H9 (cell line): ENCODE measurements at regions not wholly inside any gene's neighbourhood (a gene's known extent, or its start where the extent isn't known, plus 50 kb on each side); places are given as distances from the start of the nearest gene placed in this dataset.

Experiments
- DNase-seq: peaks from one replicate; pipeline ENCODE4 v3.0.0-alpha.2; 2017
- H2AFZ ChIP-seq: one replicate; pipeline ENCODE4 v1.6.1; 2013; ENCODE audit warnings: mild to moderate bottlenecking, low read length, control low read depth, moderate library complexity
- H2AK5ac ChIP-seq: 2 replicates; pipeline ENCODE4 v1.6.1; 2013; ENCODE audit warnings: low read length, control low read depth, mixed read lengths; ENCODE audit not compliant: insufficient read length
- H2BK120ac ChIP-seq: one replicate; pipeline ENCODE4 v1.6.1; 2013; ENCODE audit warnings: low read depth, mild to moderate bottlenecking, low read length, control low read depth, inconsistent platforms; ENCODE audit not compliant: poor library complexity, severe bottlenecking
- H2BK12ac ChIP-seq: 2 replicates; pipeline ENCODE4 v1.6.1; 2013; ENCODE audit warnings: low read length, control low read depth, mixed read lengths, low read depth; ENCODE audit not compliant: insufficient read length
- H2BK15ac ChIP-seq: 2 replicates; pipeline ENCODE4 v1.6.1; 2013; ENCODE audit warnings: low read depth, low read length, control low read depth
- H2BK20ac ChIP-seq: one replicate; pipeline ENCODE4 v1.6.1; 2013; ENCODE audit warnings: low read depth, mild to moderate bottlenecking, low read length, control low read depth, inconsistent platforms; ENCODE audit not compliant: poor library complexity, severe bottlenecking
- H2BK5ac ChIP-seq: 2 replicates; pipeline ENCODE4 v1.6.1; 2013; ENCODE audit warnings: low read length, control low read depth, mixed read lengths; ENCODE audit not compliant: insufficient read length
- H3K14ac ChIP-seq: 2 replicates; pipeline ENCODE4 v1.6.1; 2013; ENCODE audit warnings: low read length, control low read depth; ENCODE audit not compliant: insufficient read depth
- H3K18ac ChIP-seq: 2 replicates; pipeline ENCODE4 v1.6.1; 2013; ENCODE audit warnings: low read depth, mild to moderate bottlenecking, mixed read lengths, low read length, control low read depth; ENCODE audit not compliant: insufficient read length
- H3K23ac ChIP-seq: 2 replicates; pipeline ENCODE4 v1.6.1; 2013; ENCODE audit warnings: low read length, control low read depth, mixed read lengths, low read depth; ENCODE audit not compliant: insufficient read length
- H3K23me2 ChIP-seq: 2 replicates; pipeline ENCODE4 v1.6.1; 2013; ENCODE audit warnings: low read depth, mild to moderate bottlenecking, mixed read lengths, low read length, control low read depth; ENCODE audit not compliant: insufficient read length, poor library complexity, severe bottlenecking
- H3K27ac ChIP-seq: 2 replicates; pipeline ENCODE4 v1.5.1; 2013; ENCODE audit warnings: low read length, control low read depth, mixed read lengths, low read depth; ENCODE audit not compliant: insufficient read length
- H3K27me3 ChIP-seq: 2 replicates; pipeline ENCODE4 v1.6.1; 2013; ENCODE audit warnings: low read length, control low read depth, inconsistent platforms; ENCODE audit not compliant: insufficient read depth
- H3K4ac ChIP-seq: 2 replicates; pipeline ENCODE4 v1.6.1; 2013; ENCODE audit warnings: low read depth, mild to moderate bottlenecking, control low read depth, inconsistent platforms, low read length, moderate library complexity
- H3K4me1 ChIP-seq: 2 replicates; pipeline ENCODE4 v1.6.1; 2013; ENCODE audit warnings: low read length, control low read depth, inconsistent platforms; ENCODE audit not compliant: insufficient read depth
- H3K4me2 ChIP-seq: 2 replicates; pipeline ENCODE4 v1.6.1; 2013; ENCODE audit warnings: low read length, control low read depth, mixed read lengths; ENCODE audit not compliant: insufficient read length, insufficient read depth
- H3K56ac ChIP-seq: 2 replicates; pipeline ENCODE4 v1.6.1; 2013; ENCODE audit warnings: low read depth, mild to moderate bottlenecking, mixed read lengths, low read length, control low read depth; ENCODE audit not compliant: insufficient read length
- H3K79me1 ChIP-seq: 2 replicates; pipeline ENCODE4 v1.6.1; 2013; ENCODE audit warnings: low read depth, mild to moderate bottlenecking, moderate library complexity, low read length, control low read depth, inconsistent platforms; ENCODE audit not compliant: insufficient read depth, poor library complexity, severe bottlenecking
- H3K79me2 ChIP-seq: 2 replicates; pipeline ENCODE4 v1.6.1; 2013; ENCODE audit warnings: low read length, control low read depth, inconsistent platforms; ENCODE audit not compliant: insufficient read depth
- H3K9ac ChIP-seq: 2 replicates; pipeline ENCODE4 v1.6.1; 2013; ENCODE audit warnings: low read length, control low read depth, mixed read lengths; ENCODE audit not compliant: insufficient read length; ENCODE audit errors: extremely low read depth
- H3K9me3 ChIP-seq: one replicate; pipeline ENCODE4 v1.6.1; 2013; ENCODE audit warnings: low read depth, low read length, inconsistent platforms; ENCODE audit not compliant: control insufficient read depth
- H3T11ph ChIP-seq: one replicate; pipeline ENCODE4 v1.6.1; 2013; ENCODE audit warnings: mild to moderate bottlenecking, low read length, control low read depth, inconsistent platforms
- H4K20me1 ChIP-seq: one replicate; pipeline ENCODE4 v1.6.1; 2013; ENCODE audit not compliant: control insufficient read depth, insufficient read length, insufficient read depth
- H4K5ac ChIP-seq: 2 replicates; pipeline ENCODE4 v1.6.1; 2013; ENCODE audit warnings: low read depth, mild to moderate bottlenecking, mixed read lengths, low read length, control low read depth; ENCODE audit not compliant: insufficient read length
- H4K8ac ChIP-seq: replicated peaks from 2 replicates; pipeline ENCODE4 v1.6.1; 2013; ENCODE audit warnings: low read length, control low read depth, mixed read lengths, low read depth; ENCODE audit not compliant: insufficient read length
- H4K91ac ChIP-seq: 2 replicates; pipeline ENCODE4 v1.6.1; 2013; ENCODE audit warnings: low read depth, mild to moderate bottlenecking, moderate library complexity, mixed read lengths, low read length, control low read depth; ENCODE audit not compliant: insufficient read length
- H3K27ac Mint-ChIP-seq, 3 experiments: 2 replicates in 2 of 3; 3 replicates in 1 of 3; pipeline ENCODE4 v1.8.0; 2020 to 2021; ENCODE audit warnings: mixed read lengths in 3 of 3, mild to moderate bottlenecking in 1 of 3, moderate library complexity in 1 of 3
- H3K27me3 Mint-ChIP-seq: 2 replicates; pipeline ENCODE4 v1.8.0; 2021; ENCODE audit warnings: low read depth, mild to moderate bottlenecking, moderate library complexity, mixed read lengths
- H3K36me3 Mint-ChIP-seq, 3 experiments: 2 replicates in 2 of 3; 3 replicates in 1 of 3; pipeline ENCODE4 v1.8.0; 2020 to 2021; ENCODE audit warnings: low read depth in 3 of 3, mixed read lengths in 3 of 3; ENCODE audit not compliant: insufficient read depth in 1 of 3
- H3K4me1 Mint-ChIP-seq, 2 experiments: 2 replicates each; pipeline ENCODE4 v1.8.0; 2020; ENCODE audit warnings: mixed read lengths in 2 of 2
- H3K4me3 Mint-ChIP-seq, 2 experiments: 2 replicates in 1 of 2; 3 replicates in 1 of 2; pipeline ENCODE4 v1.8.0; 2020 to 2021; ENCODE audit warnings: mild to moderate bottlenecking in 2 of 2, mixed read lengths in 2 of 2, moderate library complexity in 1 of 2
- H3K9me3 Mint-ChIP-seq, 2 experiments: 2 replicates in 1 of 2; 3 replicates in 1 of 2; pipeline ENCODE4 v1.8.0; 2020; ENCODE audit warnings: mild to moderate bottlenecking in 2 of 2, mixed read lengths in 2 of 2, moderate library complexity in 1 of 2
- WGBS: extraction: QIAGEN DNeasy Blood & Tissue Kit; methylation state at CpG from one replicate; pipeline ENCODE4 v1.1.7; 2013; ENCODE audit warnings: missing lambda C conversion rate, low lambda C conversion rate, mixed read lengths; ENCODE audit not compliant: insufficient read length; ENCODE audit errors: extremely low coverage; 5-methylcytosine and 5-hydroxymethylcytosine counted together
- TF ChIP-seq, protein P1 (sequence below): fragments of 200-600 bp; sonication (generic); conservative IDR thresholded peaks from 3 replicates; pipeline ENCODE4 v1.8.0; 2021; ENCODE audit warnings: antibody characterized with exemption, mild to moderate bottlenecking

GRCh38 chrX:19272452-19272851, 71.3 kb upstream of the PDHA1 start:
- H3K27ac ChIP-seq: no peak overlapping the region
- H3K9me3 ChIP-seq: no peaks in the 10 kb centered on the region
- H3T11ph ChIP-seq: no peak overlapping the region
- no peaks in the 10 kb centered on the region for H3K27me3 ChIP-seq
- H3K79me2 ChIP-seq: no peaks in the 10 kb centered on the region
- no peak overlapping the region for H2AFZ ChIP-seq
- Mint-ChIP-seq H3K36me3 (peaks cover 0 to 2% (median 0%) of the 10 kb centered on the region in 3 experiments; a peak in 3 of 7 replicates), H3K4me1 (no peaks in the 10 kb centered on the region), H3K9me3 (peaks cover 42 to 45% of the 10 kb centered on the region in 2 experiments), H3K27ac (no peak overlapping the region), H3K4me3 (no peak overlapping the region), H3K27me3 (no peaks in the 10 kb centered on the region)
- H3K23me2 ChIP-seq: no peaks in the 10 kb centered on the region
- no peaks in the 10 kb centered on the region for H3K4me1 ChIP-seq
- no peak overlapping the region for H4K91ac ChIP-seq
- no peak overlapping the region for H3K4me2 ChIP-seq
- H3K79me1 ChIP-seq: no peaks in the 10 kb centered on the region
- no peak overlapping the region for H3K14ac ChIP-seq
- TF ChIP-seq, protein P1, sequence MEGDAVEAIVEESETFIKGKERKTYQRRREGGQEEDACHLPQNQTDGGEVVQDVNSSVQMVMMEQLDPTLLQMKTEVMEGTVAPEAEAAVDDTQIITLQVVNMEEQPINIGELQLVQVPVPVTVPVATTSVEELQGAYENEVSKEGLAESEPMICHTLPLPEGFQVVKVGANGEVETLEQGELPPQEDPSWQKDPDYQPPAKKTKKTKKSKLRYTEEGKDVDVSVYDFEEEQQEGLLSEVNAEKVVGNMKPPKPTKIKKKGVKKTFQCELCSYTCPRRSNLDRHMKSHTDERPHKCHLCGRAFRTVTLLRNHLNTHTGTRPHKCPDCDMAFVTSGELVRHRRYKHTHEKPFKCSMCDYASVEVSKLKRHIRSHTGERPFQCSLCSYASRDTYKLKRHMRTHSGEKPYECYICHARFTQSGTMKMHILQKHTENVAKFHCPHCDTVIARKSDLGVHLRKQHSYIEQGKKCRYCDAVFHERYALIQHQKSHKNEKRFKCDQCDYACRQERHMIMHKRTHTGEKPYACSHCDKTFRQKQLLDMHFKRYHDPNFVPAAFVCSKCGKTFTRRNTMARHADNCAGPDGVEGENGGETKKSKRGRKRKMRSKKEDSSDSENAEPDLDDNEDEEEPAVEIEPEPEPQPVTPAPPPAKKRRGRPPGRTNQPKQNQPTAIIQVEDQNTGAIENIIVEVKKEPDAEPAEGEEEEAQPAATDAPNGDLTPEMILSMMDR: no peak
- no peak overlapping the region for H2BK15ac ChIP-seq
- H2AK5ac ChIP-seq: no peak overlapping the region
- no peak overlapping the region for H4K5ac ChIP-seq
- no peak overlapping the region for H4K8ac ChIP-seq
- H2BK5ac ChIP-seq: no peak overlapping the region
- no peak overlapping the region for H2BK20ac ChIP-seq
- H4K20me1 ChIP-seq: no peaks in the 10 kb centered on the region
- DNase-seq: no peak
- H3K23ac ChIP-seq: no peak overlapping the region
- H3K4ac ChIP-seq: no peak overlapping the region
- H2BK120ac ChIP-seq: no peak overlapping the region
- H2BK12ac ChIP-seq: no peak overlapping the region
- H3K18ac ChIP-seq: no peak overlapping the region
- WGBS: no CpG with 5 or more reads among the region's 2 CpGs
- no peak overlapping the region for H3K9ac ChIP-seq
- no peak overlapping the region for H3K56ac ChIP-seq
